Esophagus squamous epithelium (tissue), 5 donors: ENCODE measurements at regions not wholly inside any gene's neighbourhood (a gene's known extent, or its start where the extent isn't known, plus 50 kb on each side); places are given as distances from the start of the nearest gene placed in this dataset.

Source experiments
- DNase-seq: peaks from one replicate; lab custom pipeline; 2025; lab: John Stamatoyannopoulos, UW
- H3K27ac ChIP-seq, 4 donors: fragments of 200-600 bp; sonication (generic); one replicate each; pipeline ENCODE4 v1.5.1; 2016 to 2019; ENCODE audit warnings: mild to moderate bottlenecking in 1 of 4
- H3K27me3 ChIP-seq, 4 donors: fragments of 200-600 bp; sonication (generic); 1 replicate in 3 of 4; 2 replicates in 1 of 4; pipeline versions ENCODE4 v1.5.1 to v1.6.0; 2017 to 2021; ENCODE audit warnings: antibody characterized with exemption in 1 of 4
- H3K36me3 ChIP-seq, 3 donors: fragments of 200-600 bp; sonication (generic); one replicate each; pipeline ENCODE4 v1.5.1; 2016 to 2019
- H3K4me1 ChIP-seq, 3 donors: fragments of 200-600 bp; sonication (generic); one replicate each; pipeline ENCODE4 v1.5.1; 2017 to 2019
- H3K4me3 ChIP-seq, 4 donors: fragments of 200-600 bp; sonication (generic); 1 replicate in 3 of 4; 2 replicates in 1 of 4; pipeline ENCODE4 v1.5.1; 2016 to 2019; ENCODE audit warnings: mild to moderate bottlenecking in 2 of 4, moderate library complexity in 1 of 4
- H3K9me3 ChIP-seq, 3 donors: fragments of 200-600 bp; sonication (generic); one replicate each; pipeline ENCODE4 v1.5.1; 2016 to 2019
- CTCF ChIP-seq, 6 experiments: fragments of 450-650 bp in 4 of 6; fragments of 200-600 bp in 2 of 6; sonication (generic) in 2 of 6; IDR thresholded peaks; one replicate each; pipeline ENCODE4 v1.5.1; 2016 to 2019; ENCODE audit warnings: antibody characterized with exemption in 6 of 6, mild to moderate bottlenecking in 4 of 6, moderate library complexity in 4 of 6
- POLR2A ChIP-seq, 4 donors: fragments of 450-650 bp; IDR thresholded peaks; one replicate each; pipeline ENCODE4 v1.6.1; 2017; ENCODE audit warnings: antibody characterized with exemption in 4 of 4, mild to moderate bottlenecking in 4 of 4, moderate library complexity in 3 of 4
- WGBS, 2 donors: methylation state at CpG; one replicate each; pipeline ENCODE4 v1.1.5; 2018; 5-methylcytosine and 5-hydroxymethylcytosine counted together
- intact Hi-C: fragments of 100-400 bp; cut with DNase I; formaldehyde crosslinking; loops from one replicate; pipeline ENCODE4 v1.15.0; 2022
- donor health status: DM: yes; HTN: yes; CAD: no.

DNA sequence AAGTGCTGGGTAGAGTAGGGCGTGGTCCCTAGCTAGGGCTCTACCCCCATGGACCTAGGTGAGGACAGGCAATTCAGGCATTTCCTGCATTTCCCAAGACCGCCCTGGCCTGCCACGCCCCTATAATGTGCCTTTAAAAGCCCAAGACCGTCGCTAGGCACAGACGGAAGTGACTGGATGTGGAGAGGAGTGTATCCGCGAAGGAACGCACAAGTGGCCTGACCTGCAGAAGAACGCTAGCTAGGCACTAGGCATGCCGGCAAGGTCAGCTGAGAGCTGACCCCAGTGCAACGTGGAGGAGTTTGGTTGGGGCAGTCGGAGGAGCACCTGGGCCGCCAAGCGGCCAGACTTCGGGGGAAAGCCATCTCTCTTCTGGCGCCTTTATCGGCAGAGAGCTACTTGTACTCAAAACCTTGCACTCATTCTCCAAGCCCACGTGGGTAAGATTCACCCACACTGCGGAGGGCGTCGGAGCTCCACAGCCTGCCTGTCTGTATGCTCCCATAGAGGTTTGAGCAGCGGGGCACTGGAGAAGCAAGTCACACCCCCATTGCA, 370.0 kb downstream of the FGF9 start:
- DNase-seq, result no peak

DNA sequence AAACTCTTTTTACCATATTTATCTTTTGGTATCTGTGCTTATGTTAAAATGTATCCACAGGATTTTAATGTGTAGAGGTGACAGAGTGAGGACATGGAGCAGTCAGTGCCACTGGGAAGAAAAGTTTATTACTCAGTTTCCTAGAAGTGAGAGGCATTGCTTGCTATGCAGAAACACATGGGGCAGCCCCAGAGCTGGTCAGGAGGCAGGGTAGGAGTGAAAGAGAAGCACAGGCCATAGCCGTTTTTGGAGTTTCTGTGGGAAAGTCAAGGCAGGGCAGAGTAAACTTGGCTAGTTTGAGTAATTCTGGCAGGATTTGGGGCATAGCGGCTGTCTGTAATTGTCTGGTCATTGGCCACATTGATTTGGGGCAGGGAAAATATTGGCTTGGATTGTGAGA, 370.9 kb downstream of the FGF9 start:
- Histone ChIP-seq H3K27ac (no peak overlapping the region), H3K36me3 (no peaks in the 10 kb centered on the region), H3K27me3 (no peaks in the 10 kb centered on the region), H3K4me3 (no peak overlapping the region), H3K9me3 (peaks cover 0 to 4% (median 0%) of the 10 kb centered on the region in 3 donors), H3K4me1 (no peaks in the 10 kb centered on the region)
- 64 to 81% methylated on average over 2 of the region's 2 CpGs for WGBS, 2 donors
- TF ChIP-seq POLR2A (IDR thresholded peaks at IDR 0.05) (no peak), CTCF (IDR thresholded peaks at IDR 0.05) (no peak)
- intact Hi-C loops, result no loop called here
- DNase-seq, result no peak

More for the DNA sequence above, 370.0 kb downstream of the FGF9 start:
- H3K9me3 ChIP-seq, result peaks cover 0 to 4% (median 0%) of the 10 kb centered on the region in 3 donors
- TF ChIP-seq POLR2A (IDR thresholded peaks at IDR 0.05), result no peak
- TF ChIP-seq CTCF (IDR thresholded peaks at IDR 0.05), result no peak
- WGBS, 2 donors, result 83 to 88% methylated on average over 17 to 23 of the region's 23 CpGs
- H3K4me3 ChIP-seq, result peak overlapping the region in 2 of 4 donors; percentile 16 to 26
- intact Hi-C loops, result no loop called here
- H3K4me1 ChIP-seq, result no peaks in the 10 kb centered on the region
- no peaks in the 10 kb centered on the region for H3K27me3 ChIP-seq
- no peak overlapping the region for H3K27ac ChIP-seq
- no peaks in the 10 kb centered on the region for H3K36me3 ChIP-seq

DNA sequence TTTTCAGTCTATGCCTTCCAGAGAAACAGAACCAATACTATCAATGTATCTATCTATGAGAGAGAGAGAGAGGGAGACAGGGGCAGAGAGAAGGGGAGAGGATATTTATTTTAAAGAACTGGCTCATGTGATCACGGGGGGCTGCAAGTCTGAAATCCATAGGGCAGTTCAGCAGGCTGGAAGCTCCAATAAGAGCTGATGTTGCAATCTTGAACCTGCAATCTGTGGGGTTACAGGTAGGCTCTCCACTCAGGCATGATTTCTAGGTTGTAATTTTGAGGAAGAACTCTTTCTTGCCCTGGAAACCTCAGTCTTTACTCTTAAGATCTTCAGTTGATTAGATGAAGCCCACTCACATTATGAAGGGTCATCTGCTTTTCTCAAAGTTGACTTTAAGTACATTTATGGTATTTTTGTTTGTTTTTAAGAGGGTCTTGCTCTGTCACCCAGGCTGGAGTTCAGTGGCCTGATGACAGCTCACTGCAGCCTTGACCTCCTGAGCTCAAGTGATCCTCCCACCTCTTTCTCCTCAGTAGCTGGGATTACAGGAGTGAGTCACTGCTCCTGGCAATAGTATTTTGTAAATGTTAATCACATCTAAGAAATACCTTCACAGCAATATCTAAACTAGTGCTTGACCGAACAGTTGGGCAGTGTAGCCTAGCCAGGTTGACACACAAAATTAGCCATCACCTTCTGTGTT, 376.4 kb downstream of the FGF9 start:
- Histone ChIP-seq H3K36me3 (no peaks in the 10 kb centered on the region), H3K4me3 (no peak overlapping the region), H3K4me1 (peaks cover 0 to 9% (median 0%) of the 10 kb centered on the region in 3 donors), H3K9me3 (no peaks in the 10 kb centered on the region), H3K27me3 (no peaks in the 10 kb centered on the region), H3K27ac (no peak overlapping the region)
- no peak for DNase-seq
- intact Hi-C loops, result no loop called here
- WGBS, 2 donors, result 53 to 89% methylated on average over 2 of the region's 2 CpGs
- no peak for TF ChIP-seq CTCF (IDR thresholded peaks at IDR 0.05)
- no peak for TF ChIP-seq POLR2A (IDR thresholded peaks at IDR 0.05)

- intact Hi-C loops, result no loop called here
- no peaks in the 10 kb centered on the region for H3K27me3 ChIP-seq
- H3K4me3 ChIP-seq, result no peak overlapping the region
- DNase-seq, result no peak
- no peaks in the 10 kb centered on the region for H3K36me3 ChIP-seq
- no peak for TF ChIP-seq CTCF (IDR thresholded peaks at IDR 0.05)
- no peaks in the 10 kb centered on the region for H3K9me3 ChIP-seq
- peaks cover 0 to 9% (median 0%) of the 10 kb centered on the region in 3 donors for H3K4me1 ChIP-seq
- no peak overlapping the region for H3K27ac ChIP-seq
- 72 to 73% methylated on average over 5 to 6 of the region's 6 CpGs for WGBS, 2 donors
Observed at GRCh38 chr13:22047785-22048104, 376.9 kb downstream of the FGF9 start.

DNA sequence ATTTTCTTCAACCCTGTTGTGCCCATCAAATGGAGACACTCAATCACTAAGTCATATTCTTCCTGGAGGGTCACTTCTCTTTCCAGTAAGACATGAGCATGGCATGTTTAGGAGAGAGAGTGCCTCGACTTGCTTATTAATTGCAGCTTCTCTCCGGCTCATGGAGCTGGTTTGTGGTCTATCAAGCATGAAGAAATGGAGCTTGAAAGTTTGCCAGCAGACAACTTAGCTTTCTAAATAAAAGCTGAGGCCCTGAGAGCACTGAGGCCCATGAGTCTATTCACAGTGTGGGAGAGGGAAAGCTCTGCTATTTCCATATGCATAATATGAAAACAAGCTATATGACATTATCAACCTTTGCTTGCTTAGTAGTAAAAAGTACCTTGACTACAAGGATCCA, 378.5 kb downstream of the FGF9 start:
- H3K4me3 ChIP-seq, result no peak overlapping the region
- no peaks in the 10 kb centered on the region for H3K9me3 ChIP-seq
- H3K27me3 ChIP-seq, result no peaks in the 10 kb centered on the region
- intact Hi-C loops, result no loop called here
- no peak for DNase-seq
- H3K36me3 ChIP-seq, result no peaks in the 10 kb centered on the region
- 47 to 83% methylated on average over 2 of the region's 2 CpGs for WGBS, 2 donors
- no peak overlapping the region for H3K27ac ChIP-seq
- no peak for TF ChIP-seq POLR2A (IDR thresholded peaks at IDR 0.05)
- TF ChIP-seq CTCF (IDR thresholded peaks at IDR 0.05), result no peak
- peaks cover 0 to 9% (median 0%) of the 10 kb centered on the region in 3 donors for H3K4me1 ChIP-seq
